ENCODE measurements at regions not wholly inside any gene's neighbourhood (a gene's known extent, or its start where the extent isn't known, plus 50 kb on each side); places are given as distances from the start of the nearest gene placed in this dataset.
"Not testable (repeated sequence)": the region's sequence is repeated elsewhere in the genome, so short reads cannot be mapped to it uniquely, and the experiment has no call there.

DNA sequence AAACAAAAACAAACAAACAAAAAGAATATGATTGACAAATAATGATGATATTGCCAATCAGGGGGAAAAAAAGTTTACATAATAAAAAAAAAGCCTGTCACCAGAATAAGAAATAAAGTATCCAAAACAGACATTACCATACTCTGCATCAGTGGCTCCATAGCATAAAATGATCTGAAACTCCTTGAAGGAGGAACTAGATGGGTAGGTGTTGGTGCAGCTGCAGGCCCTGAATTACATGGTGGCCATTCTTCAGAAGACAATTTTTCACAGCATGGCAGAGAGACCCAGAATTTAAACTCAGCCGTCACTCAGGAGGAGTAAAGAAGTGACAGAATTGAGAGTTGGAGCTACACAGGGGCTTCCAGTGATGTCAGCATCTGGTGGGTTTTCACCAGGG is 60.2 kb downstream of the GLUL start:
- no peak for DNase-seq

DNA sequence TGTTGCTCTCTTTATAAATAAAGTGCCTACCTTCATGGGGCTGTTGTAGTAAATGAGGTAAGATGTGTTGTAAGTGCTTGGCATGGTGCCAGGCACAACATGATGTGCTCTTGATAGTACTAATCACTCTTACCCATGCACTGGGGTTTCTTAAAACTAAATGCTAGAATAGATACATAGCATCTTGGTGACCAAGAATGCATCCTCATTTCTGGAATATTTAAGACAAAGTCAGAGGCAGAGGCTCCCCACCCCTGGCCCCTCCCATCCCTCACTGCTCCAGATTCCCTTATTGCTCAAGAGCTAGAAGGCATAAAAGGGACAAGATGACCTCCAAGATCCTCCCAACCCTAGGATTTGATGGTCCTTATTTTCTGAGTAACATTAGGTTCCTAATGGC is 61.3 kb downstream of the GLUL start:
- no peak for DNase-seq

DNA sequence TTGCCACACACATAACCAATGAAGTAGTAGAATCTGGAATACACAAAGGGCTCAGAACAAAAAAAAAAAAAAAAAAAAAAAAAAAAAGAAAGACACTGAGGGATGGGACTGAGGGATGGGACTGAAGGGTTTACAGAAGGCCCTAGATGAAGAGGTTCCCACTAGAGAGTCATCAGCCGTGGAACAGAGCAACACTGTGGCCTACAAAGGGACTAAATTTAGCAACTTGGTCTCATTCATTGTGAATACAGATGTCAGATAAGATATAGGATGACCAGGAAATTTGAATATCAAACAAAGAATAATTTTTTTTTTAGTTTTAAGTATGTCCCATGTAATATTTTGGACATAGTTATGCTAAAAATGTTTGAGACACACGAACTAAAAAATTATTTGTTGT is 62.1 kb downstream of the GLUL start:
- peak; percentile 75 for DNase-seq

DNA sequence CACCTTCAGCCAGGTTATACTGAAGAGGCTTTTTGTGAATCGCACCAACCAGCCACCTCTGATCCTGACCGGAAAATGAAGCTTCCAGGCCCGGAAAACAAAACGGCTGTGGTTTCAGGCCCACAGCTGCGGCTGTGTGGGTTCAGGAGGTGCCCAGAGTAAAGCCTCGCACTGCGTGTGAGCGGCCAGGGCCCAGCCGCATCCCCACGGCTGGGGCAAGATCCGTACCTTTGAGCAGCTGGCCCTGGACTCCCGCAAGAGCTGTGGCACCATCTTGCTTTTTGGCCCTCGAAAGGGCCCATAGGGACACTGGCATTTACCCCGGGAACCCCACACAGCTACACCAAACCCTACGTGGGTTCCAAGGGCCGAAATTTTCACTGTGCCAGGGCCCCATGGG is 63.0 kb downstream of the GLUL start:
- no peak for DNase-seq

DNA sequence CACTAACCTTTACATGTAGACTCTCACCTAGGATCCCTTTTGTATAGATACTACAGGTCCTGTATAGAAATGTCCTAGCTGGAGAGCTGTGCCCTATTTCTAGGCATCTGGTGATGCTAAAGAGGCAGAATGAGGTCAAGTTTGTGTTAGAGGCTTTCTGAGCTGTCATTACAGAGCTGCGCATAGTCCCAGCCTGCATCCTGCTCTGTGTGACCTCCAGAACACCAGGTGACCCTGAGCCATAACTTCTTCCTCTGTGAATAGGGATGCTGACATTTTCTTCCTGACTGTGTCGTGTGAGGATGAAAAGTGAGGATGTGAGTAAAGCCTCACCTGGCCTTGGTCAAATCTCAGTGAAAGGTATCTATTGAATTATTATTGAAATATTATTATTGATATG is 66.3 kb downstream of the GLUL start:
- DNase-seq: no peak

DNA sequence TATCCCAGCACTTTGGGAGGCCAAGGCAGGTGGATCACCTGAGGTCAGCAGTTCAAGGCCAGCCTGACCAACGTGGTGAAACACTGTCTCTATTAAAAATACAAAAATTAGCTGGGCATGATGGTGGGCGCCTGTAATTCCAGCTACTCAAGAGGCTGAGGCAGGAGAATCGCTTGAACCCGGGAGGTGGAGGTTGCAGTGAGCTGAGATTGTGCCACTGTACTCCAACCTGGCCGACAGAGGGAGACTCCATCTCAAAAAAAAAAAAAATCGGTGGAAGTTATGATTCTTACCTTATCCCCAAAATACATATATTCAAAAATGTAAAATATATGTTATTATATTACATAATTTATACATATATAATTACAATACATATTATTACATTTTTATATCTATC is 70.1 kb downstream of the GLUL start:
- DNase-seq: not testable (repeated sequence)

DNA sequence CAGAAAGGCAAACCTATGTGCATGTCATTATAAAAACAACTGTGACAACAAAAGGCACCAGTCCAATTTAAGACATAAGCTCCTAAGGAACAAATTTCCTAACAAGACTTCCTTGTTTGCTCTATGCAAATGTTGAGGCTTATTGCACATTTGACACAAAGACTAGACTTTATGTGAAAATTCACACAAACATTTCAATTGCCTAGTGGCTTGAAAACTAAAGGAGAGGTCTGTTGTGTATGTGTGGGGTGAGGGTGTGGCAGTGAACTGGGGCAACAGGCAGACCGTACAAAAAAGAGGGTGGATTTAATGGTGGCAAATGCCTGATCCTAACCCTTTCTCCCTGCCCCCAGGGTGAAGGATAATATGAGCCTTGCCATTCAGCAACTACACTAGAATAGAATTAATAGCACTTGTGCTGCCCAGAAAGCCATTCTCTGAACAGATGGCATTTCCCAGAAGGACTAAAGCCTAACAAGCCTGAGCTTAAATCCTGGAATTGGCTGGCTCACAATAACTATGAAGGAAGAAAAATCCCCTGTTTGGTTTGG is 73.9 kb downstream of the GLUL start:
- DNase-seq: peak; percentile 75

DNA sequence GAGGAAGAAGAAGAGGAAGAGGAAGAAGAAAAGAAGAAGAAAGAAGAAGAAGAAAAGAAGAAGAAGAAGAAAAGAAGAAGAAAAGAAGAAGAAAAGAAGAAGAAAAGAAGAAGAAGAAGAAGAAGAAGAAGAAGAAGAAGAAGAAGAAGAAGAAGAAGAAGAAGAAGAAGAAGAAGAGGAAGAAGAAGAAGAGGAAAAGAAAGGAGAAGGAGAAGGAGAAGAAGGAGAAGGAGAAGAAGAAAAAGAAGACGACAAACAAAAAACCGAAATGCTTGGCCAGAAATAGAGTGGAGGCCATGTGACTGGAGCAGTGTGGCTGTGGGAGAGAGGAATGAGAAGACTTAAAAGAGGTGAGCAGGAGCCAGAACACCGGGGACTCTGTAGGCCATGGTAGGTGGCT is 75.1 kb downstream of the GLUL start:
- DNase-seq: not testable (repeated sequence)

DNA sequence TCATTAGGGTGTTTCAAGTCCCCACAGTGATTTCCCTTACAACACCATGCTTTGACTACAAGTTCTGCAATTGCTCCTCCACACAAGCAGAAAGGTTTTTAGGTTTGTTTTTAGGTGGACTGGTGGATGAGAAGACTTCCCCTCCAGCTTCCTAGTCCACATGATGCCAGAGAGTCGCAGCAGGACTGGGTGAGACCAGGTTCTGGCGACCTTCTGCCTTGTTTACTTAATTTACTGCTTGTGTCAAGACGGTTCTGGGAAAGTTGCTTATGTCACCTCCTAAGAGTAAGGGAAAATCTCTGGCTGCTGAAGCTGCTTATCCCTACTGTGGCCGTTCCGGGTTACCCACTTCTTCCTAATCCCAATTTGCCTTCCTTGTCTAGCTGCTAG is 76.4 kb downstream of the GLUL start:
- DNase-seq: no peak

DNA sequence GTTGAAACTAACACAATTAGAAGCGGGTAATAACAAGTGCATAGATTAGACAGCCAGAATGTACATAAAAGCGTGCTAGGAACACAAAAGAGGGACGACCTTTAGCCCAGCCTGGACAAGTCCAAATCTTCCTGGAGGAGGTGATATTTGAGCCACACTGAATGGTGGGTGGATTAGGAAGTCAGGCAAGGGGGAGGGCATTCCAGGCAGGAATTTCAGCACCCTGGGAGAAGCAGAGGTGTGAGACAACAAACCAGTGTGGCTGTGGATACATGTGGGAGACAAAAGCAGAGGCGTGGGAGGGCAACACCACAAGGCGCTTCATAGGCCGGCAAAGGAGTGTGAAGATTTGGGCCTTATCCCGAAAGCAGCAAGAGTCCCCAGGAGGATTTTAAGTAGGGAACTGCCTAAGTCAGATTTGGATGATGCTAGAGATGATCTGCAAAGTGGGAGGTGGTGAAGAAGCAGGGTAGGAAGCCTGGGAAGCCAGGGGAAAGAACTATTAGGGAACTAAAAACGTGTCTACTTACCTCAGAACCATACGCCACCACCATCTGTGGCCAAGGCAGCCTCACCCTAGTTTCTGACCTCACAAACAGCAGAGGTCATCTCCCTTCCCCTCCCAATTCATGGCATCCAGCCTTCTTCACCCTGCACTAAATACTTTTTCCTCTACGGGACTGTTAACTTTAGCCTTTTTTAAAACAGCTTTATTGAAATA is 81.8 kb downstream of the GLUL start:
- no peak for DNase-seq

DNA sequence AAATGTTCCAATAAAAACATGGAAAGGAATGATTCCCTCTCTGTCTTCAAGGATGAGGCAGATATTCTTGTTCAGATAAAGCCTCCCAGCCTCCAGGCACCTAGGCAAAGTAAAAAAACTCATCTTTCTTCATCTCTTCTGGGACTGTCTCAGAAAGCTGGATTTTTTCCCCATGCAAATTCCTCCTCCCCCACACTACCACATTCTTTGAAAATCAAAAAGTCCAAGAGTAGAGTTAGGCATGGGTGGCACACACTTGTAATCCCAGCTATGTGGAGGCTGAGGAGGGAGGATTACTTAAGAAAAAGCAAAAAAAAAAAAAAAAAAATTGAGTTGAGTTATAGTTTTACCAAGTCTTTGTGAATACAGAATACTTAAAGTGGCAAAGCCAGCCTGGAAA is 82.8 kb downstream of the GLUL start:
- no peak for DNase-seq

DNA sequence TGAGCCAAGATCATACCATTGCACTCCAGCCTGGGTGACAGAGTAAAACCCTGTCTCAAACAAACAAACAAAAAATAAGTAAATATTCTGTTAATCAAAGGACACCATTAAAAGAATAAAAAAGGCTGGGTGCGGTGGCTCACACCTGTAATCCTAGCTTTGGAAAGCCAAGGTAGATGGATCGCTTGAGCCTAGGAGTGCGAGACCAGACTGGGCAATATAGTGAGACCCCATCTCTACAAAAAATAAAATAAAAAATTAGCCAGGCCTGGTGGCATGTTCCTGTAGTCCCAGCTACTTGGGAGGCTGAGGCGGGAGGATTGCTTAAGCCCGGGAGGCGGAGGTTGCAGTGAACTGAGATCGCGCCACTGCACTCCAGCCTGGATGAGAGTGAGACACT is 84.1 kb downstream of the GLUL start:
- not testable (repeated sequence) for DNase-seq

DNA sequence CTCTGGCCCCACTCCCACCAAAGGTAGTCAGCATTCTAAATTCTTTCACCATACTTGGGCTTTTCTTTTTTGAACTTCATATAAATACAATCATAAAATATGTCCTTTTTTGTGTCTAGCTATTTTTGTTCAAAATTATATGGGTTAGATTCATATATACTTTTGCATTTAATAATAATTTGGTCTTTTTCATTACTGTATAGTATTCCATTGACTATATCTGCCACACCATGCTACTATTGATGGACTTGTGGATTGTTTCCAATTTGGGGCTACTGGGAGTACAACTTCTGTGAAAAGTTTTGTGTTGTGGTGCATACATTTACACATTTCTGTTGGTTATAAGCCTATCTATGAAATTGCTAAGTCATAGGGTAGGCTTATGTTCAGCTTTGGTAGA is 85.7 kb downstream of the GLUL start:
- no peak for DNase-seq

DNA sequence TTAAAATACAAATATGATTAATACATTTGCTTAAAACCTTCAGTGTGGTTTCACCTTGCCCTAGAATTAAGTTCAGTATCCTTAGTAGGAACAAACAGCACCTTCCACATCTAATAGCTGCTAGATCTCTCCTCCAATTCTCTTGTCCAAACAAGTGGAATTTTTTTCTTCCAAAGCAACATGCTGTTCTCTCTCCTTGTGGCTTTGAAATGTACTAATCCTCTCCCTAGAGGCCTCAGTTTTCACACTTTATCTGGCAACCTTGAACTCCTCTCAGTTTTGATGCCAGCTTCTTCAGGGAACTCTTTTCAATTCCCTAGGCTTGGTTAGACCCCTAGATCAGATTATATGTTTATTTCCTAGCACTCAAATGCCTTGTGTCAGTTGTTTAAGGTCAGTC is 87.0 kb downstream of the GLUL start:
- DNase-seq: no peak

DNA sequence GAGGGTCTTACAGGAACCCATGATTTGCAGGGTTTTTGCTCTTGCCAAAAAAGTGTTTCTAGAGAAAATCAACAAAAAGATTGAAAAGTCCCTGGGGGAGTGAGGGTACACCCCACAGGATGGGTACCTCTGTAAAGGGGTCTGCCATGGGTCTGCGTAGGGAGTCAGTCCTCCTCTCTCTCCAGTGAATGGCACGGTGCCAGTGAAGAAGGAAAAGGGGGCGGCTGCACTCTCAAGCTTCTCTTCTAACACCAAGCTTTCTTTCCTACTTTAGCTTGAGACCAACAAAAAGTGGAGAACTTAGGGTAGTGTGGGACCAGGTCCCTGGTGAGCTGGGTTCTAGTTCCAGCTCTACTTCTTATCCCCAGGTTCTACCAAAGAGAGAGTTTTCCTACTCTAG is 87.4 kb downstream of the GLUL start:
- no peak for DNase-seq

DNA sequence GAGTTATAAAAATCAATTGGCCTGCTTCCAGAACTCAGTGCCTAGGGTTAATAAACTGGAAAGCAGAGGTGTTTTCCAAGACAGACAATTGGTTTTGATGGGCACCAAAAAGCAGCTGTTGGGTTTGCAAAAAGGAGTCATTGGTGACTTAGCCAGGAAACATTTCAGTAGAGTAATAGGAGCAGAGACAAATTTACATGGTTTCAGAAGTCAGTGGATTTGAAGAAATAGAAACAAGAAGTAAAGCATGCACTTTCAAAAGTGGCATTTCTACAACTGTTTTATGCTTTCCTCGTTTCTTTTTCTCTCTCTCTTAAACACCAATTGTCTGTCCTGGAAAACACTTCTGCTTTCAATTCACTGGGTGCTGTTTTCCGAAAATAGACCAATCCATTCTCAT is 87.8 kb downstream of the GLUL start:
- no peak for DNase-seq

DNA sequence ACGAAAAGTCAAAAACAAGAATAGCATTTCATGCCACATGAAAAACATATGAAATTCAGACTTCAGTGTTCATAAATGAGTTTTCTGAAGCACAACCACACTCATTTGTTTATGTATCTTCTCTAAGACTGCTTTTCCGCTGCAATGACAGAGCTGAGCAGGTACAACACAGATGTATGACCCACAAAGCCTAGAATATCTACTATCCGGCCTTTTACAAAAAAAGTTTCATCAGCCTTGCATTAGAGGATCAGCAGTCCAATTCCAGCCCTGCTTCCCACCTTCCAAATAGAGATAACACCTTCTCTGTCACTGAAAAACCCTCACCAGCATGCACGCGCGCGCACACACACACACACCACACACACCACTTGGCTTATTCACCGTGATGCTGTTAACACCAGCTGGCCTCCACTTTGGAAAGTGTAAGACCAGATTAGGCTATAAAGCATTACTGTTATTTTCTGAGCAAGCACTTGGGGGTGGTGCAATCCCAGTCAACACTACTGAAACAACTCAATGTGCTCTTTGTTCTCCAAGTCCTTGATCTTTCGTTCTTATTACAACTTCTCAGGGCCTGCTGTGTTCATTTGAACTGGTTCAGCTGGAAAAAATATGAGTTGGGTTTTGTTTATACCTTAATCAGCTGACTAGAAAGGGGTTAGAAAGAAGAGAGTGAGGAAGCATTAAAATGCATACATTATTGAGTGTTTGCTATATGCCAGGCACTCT is 90.0 kb downstream of the GLUL start:
- DNase-seq: peak; percentile 63

DNA sequence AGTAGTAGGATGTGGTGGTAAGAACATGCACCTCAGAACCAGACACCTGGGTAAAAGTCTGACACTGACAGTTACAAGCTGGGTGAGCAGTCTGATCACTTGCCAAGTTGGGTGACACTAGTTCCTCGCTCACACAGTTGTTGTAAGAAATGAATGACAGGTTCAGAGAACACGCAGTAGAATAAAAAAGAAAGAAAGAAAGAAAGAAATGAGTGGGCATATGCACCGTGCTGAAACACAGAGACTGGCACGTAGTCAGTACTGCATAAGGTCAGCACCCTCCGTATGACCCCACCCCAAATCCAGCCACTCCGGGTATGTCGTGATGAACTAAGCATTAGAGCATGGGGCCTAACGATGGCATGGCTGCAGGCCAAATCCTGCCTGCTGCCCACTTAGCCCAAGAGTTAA is 90.6 kb downstream of the GLUL start:
- DNase-seq: no peak

DNA sequence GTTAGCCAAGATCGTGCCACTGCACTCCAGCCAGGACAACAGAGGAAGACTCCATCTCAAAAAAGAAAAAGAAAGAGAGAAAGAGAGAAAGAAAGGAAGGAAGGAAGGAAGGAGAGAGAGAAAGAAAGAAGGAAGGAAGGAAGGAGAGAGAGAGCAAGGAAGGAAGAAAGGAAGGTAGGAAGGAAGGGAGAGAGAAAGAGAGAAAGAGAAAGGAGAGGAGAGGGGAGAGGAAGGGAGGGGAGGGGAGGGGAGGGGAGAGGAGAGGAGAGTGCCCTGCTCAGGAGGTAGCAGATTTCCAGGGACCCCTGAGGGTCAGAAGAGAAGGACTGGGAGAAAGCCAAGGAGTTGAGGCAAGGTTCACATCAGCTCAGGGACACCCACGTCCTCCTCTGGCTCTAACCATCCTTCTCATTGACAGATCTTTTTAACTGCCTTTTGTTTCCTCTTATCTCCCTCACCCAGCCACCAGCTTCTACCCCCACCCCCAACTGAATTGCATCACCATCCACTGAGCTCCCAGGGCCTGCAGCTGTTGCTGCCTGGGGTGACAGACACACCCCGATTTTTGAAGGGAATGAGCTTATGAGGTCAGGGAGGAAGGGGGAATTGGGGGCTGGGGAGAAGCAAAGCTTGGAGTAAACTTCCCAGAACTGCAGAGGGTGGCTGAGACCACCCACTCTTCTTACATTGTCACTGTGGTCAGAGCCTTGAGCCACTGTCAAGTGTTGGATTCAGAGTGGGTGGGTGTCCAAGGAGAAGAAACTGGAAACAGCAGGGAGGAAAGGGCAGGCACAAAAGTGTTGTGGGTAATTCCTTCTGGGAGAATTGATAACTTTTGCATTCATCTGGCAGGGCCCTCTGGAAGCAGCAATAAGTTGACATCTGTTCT is 91.6 kb downstream of the GLUL start:
- no peak for DNase-seq

DNA sequence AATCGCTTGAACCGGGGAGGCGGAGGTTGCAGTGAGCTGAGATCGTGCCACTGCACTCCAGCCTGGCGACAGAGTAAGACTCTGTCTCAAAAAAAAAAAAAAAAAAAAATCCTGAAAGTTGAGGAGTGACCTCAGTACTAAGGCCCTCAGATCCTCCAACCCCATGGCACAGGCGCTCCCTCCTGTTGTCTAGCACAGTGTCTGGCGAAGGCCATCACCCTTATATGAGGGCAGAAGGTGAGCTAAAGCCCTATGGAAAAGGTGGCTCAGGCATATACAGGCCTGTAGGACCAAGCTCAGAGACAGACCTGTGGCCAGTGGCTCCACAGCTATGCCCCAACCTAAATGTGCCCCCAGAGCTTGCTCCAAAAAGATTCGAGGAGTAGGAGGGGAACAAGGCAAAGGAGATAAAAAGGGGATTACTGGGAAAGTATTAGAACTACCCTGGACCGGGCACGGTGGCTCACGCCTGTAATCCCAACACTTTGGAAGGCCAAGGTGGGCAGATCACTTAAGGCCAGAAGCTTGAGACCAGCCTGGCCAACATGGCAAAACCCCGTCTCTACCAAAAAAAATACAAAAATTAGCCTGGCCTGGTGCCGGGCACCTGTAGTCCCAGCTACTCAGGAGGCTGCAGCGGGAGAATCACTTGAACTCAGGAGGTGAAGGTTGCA is 92.4 kb downstream of the GLUL start:
- not testable (repeated sequence) for DNase-seq

DNA sequence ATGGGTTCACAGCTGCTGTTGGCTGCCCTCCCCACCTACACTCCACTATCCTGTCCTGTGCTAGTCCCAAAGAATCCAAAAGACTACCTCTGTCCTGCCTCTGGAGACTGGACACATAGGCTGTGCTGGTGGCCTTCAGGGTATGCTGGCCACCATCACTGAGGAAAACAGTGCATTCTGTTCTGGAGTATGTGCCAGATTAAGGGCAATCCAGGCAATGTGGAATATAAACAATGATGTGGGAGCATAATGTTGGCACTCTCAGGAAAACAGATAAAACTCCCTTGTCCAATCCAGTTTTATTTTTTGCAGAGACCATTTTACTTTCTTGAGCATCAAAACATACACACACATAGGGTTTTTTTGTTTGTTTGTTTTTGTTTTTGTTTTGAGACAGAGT is 94.3 kb downstream of the GLUL start:
- DNase-seq: no peak

DNA sequence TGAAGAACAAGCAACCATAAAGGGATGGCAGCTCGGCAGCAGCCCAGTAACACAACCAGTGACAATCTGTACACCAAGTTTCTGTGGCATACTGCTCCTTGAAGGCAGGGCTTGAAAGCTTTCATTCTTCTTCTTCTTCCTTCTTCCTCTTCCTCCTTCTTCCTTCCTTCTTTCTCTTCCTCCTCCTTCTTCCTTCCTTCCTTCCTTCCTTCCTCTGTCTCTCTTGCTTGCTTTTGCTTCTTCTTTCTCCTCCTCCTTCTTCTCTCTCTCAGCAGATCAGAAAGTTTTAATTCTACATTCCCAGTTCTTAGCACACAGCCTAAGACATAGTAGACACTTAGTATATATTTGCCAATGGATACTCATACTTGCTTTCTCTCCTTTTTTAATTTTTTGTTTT is 95.9 kb downstream of the GLUL start:
- DNase-seq: no peak

DNA sequence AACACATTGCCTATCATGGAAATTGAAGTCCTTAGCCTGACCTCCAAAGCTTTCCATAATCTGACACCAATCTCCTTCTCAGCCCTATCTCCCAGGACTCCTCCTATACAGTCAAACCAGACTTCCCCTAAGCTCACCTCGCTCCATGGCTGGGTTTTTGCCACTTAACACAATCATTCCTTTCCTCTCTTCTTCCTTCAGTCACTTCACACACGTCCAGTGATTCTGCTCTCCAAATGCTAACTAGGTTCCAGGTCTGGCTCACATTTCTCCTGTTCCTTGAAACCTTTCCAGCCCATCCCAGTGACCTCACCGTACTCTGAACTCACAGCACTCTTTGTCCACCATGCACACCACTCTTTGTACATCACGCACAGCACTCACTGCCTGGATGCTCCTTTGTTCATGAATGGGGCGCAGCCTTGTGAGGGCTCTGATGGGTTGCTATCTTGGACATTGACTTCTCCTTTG is 98.4 kb downstream of the GLUL start:
- no peak for DNase-seq
